Endothelial cell of umbilical vein (primary cell): ENCODE measurements at regions not wholly inside any gene's neighbourhood (a gene's known extent, or its start where the extent isn't known, plus 50 kb on each side); places are given as distances from the start of the nearest gene placed in this dataset.

Experiments
- BruUV-seq: library from RNA; stranded (reverse); fragments of 400-500 nt; replicated peaks from 2 replicates; lab custom pipeline; 2021; lab: Mats Ljungman, UMichigan
- CTCF ChIA-PET: fragments of 300-600, 350-600 bp; sonication (Branson Sonifier 250); formaldehyde crosslinking; loops from one replicate; lab custom pipeline; 2021; ENCODE audit warnings: antibody characterized with exemption, inconsistent platforms; lab: Charles Lee
- POLR2A ChIA-PET: fragments of 300-600, 350-600 bp; sonication (Branson Sonifier 250); formaldehyde crosslinking; loops from one replicate; lab custom pipeline; 2021; ENCODE audit warnings: antibody characterized with exemption, inconsistent platforms; lab: Charles Lee
- DNase-seq: peaks from one replicate; pipeline ENCODE4 v3.0.0-alpha.2; 2011; ENCODE audit warnings: low read depth, low spot score
- FAIRE-seq: peaks from 2 replicates; lab custom pipeline; 2011; peaks lifted over from hg19 to GRCh38; lab: Jason Lieb, UNC
- H2AFZ ChIP-seq: 2 replicates; pipeline ENCODE4 v1.6.0; 2012; ENCODE audit warnings: low read depth, low read length, control low read depth, inconsistent platforms
- H3K27ac ChIP-seq: 2 replicates; pipeline ENCODE4 v1.5.1; 2011; ENCODE audit warnings: low read depth, mild to moderate bottlenecking, control low read depth, low read length, moderate library complexity; ENCODE audit not compliant: insufficient read depth
- H3K27me3 ChIP-seq, 2 experiments: 2 replicates each; pipeline versions ENCODE4 v1.6.0 to v1.6.1; 2011; ENCODE audit warnings: low read length in 2 of 2, mixed read lengths in 1 of 2; ENCODE audit not compliant: control insufficient read depth in 2 of 2, insufficient read depth in 2 of 2
- H3K36me3 ChIP-seq, 2 experiments: 2 replicates in 1 of 2; 3 replicates in 1 of 2; pipeline ENCODE4 v1.5.1; 2011; ENCODE audit warnings: low read length in 2 of 2, mild to moderate bottlenecking in 1 of 2, moderate library complexity in 1 of 2; ENCODE audit not compliant: control insufficient read depth in 2 of 2, insufficient read depth in 2 of 2; ENCODE audit errors: extremely low read depth in 1 of 2
- H3K4me1 ChIP-seq: 3 replicates; pipeline ENCODE4 v1.5.1; 2011; ENCODE audit warnings: mild to moderate bottlenecking, low read length; ENCODE audit not compliant: control insufficient read depth, insufficient read depth; ENCODE audit errors: extremely low read depth
- H3K4me2 ChIP-seq: 2 replicates; pipeline ENCODE4 v1.6.1; 2011; ENCODE audit warnings: low read length, control low read depth, mixed read lengths; ENCODE audit not compliant: insufficient read depth
- H3K4me3 ChIP-seq, 3 experiments: fragments of 200-600 bp in 1 of 3; sonication (generic), shearing (Covaris generic) in 1 of 3; replicated peaks in 1 of 3; 2 replicates each; pipeline ENCODE4 v1.5.1; 2011 to 2016; ENCODE audit warnings: control low read depth in 3 of 3, low read length in 3 of 3, mild to moderate bottlenecking in 2 of 3, inconsistent platforms in 1 of 3, low read depth in 1 of 3, moderate library complexity in 1 of 3; ENCODE audit not compliant: insufficient read depth in 1 of 3
- H3K79me2 ChIP-seq: 2 replicates; pipeline ENCODE4 v1.6.0; 2012; ENCODE audit warnings: low read length, inconsistent platforms; ENCODE audit not compliant: control insufficient read depth, insufficient read depth
- H3K9ac ChIP-seq: replicated peaks from 2 replicates; pipeline ENCODE3; 2011; ENCODE audit warnings: low read length, control low read depth; ENCODE audit not compliant: insufficient read depth; ENCODE audit errors: extremely low read depth
- H3K9me1 ChIP-seq: replicated peaks from 3 replicates; pipeline ENCODE4 v1.6.0; 2011; ENCODE audit warnings: mild to moderate bottlenecking, low read length; ENCODE audit not compliant: control insufficient read depth, insufficient read depth; ENCODE audit errors: extremely low read depth
- H3K9me3 ChIP-seq: replicated peaks from 2 replicates; pipeline ENCODE4 v1.5.1; 2012; ENCODE audit warnings: low read length, inconsistent platforms; ENCODE audit not compliant: control insufficient read depth, insufficient read depth
- H4K20me1 ChIP-seq: replicated peaks from 2 replicates; pipeline ENCODE3; 2011; ENCODE audit warnings: mild to moderate bottlenecking, low read length; ENCODE audit not compliant: control insufficient read depth, insufficient read depth; ENCODE audit errors: extremely low read depth
- CTCF ChIP-seq, 2 donors: IDR thresholded peaks; 1 replicate in 1 of 2; 2 replicates in 1 of 2; pipeline ENCODE4 v1.5.1; 2011; ENCODE audit warnings: low read length in 2 of 2, mild to moderate bottlenecking in 2 of 2, moderate library complexity in 2 of 2, control low read depth in 1 of 2, inconsistent platforms in 1 of 2, low read depth in 1 of 2; ENCODE audit not compliant: insufficient read depth in 1 of 2; ENCODE audit errors: extremely low read depth in 1 of 2
- EZH2 ChIP-seq: IDR thresholded peaks from 2 replicates; pipeline ENCODE4 v1.6.1; 2012; ENCODE audit warnings: borderline replicate concordance, low read depth, mild to moderate bottlenecking, moderate library complexity, low read length, inconsistent platforms; ENCODE audit not compliant: severe bottlenecking
- FOS ChIP-seq: IDR thresholded peaks from 2 replicates; pipeline ENCODE4 v1.6.1; 2011; ENCODE audit warnings: mild to moderate bottlenecking, low read length, moderate library complexity, borderline replicate concordance; ENCODE audit not compliant: insufficient read depth
- GATA2 ChIP-seq: IDR thresholded peaks from 2 replicates; pipeline ENCODE4 v1.7.0; 2011; ENCODE audit warnings: low read depth, mild to moderate bottlenecking, moderate library complexity, mixed read lengths, low read length; ENCODE audit not compliant: insufficient read length, insufficient read depth
- JUN ChIP-seq: IDR thresholded peaks from 2 replicates; pipeline ENCODE4 v1.6.1; 2011; ENCODE audit warnings: borderline replicate concordance, low read depth; ENCODE audit not compliant: insufficient read length, insufficient read depth
- MAX ChIP-seq: IDR thresholded peaks from 2 replicates; pipeline ENCODE4 v1.6.1; 2011; ENCODE audit not compliant: insufficient read depth, insufficient read length
- MYC ChIP-seq: IDR thresholded peaks from one replicate; pipeline ENCODE4 v1.6.1; 2011; ENCODE audit warnings: mild to moderate bottlenecking, low read depth, low read length
- POLR2A ChIP-seq: IDR thresholded peaks from 2 replicates; pipeline ENCODE4 v1.6.1; 2012; ENCODE audit warnings: low read depth, mild to moderate bottlenecking, control low read depth, low read length
- POLR2AphosphoS5 ChIP-seq: IDR thresholded peaks from 2 replicates; pipeline ENCODE4 v1.6.1; 2012; ENCODE audit warnings: low read depth, mild to moderate bottlenecking, control low read depth, low read length, moderate library complexity; ENCODE audit not compliant: insufficient read depth
- dilution Hi-C: fragments of 300-500 bp; cut with MboI; formaldehyde crosslinking; loops from one replicate; pipeline ENCODE4 v1.15.0; 2019; ENCODE audit warnings: low sequenced_read_pairs; ENCODE audit not compliant: extremely low pct_ligation_motif_present
- intact Hi-C: fragments of 100-400 bp; cut with micrococcal nuclease; formaldehyde crosslinking; loops from one replicate; pipeline ENCODE4 v1.10.0; 2022

DNA sequence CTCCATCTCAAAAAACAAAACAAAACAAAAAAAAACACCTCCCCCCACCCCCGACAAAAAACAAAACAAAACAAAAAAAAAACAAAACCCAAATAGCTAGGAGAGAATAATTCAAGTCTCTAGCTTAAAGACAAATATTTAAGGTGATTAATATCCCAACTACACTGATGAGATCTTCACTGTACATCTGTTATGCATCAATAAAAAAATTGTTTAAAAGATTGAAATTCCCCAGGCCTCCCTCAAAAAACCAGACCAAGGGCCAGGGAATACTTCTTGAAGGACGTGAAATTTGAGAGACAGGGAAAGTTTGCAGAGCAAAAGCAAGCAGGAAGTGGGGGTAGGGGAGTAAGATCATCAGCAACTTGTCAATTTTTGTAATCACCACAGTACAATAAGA is 232.6 kb downstream of the REEP3 start:
- Histone ChIP-seq H3K9me1 (no peaks in the 10 kb centered on the region), H3K27ac (no peak overlapping the region), H3K4me2 (no peak overlapping the region), H3K36me3 (no peaks in the 10 kb centered on the region), H3K4me1 (no peaks in the 10 kb centered on the region), H3K9me3 (no peaks in the 10 kb centered on the region), H3K27me3 (no peaks in the 10 kb centered on the region), H3K79me2 (no peaks in the 10 kb centered on the region), H3K9ac (no peak overlapping the region), H4K20me1 (no peaks in the 10 kb centered on the region), H3K4me3 (no peak overlapping the region), H2AFZ (no peak overlapping the region)
- dilution Hi-C loops, result no loop called here
- DNase-seq (no peak), FAIRE-seq (no peak)
- no peak for TF ChIP-seq MYC
- TF ChIP-seq GATA2, result no peak
- TF ChIP-seq FOS, result no peak
- no peak for TF ChIP-seq POLR2A
- intact Hi-C loops, result no loop called here
- ChIA-PET POLR2A (no interaction called here), CTCF (interaction anchor here (0.7 to 1.2 kb wide), 2 partner anchors 14 to 587 kb away, joined by 3 read pairs; no protein-coding TSS in a partner anchor)
- BruUV-seq, result no TSS peak

- FAIRE-seq, result no peak
- Histone ChIP-seq H4K20me1 (no peaks in the 10 kb centered on the region), H3K9me3 (no peaks in the 10 kb centered on the region), H3K4me2 (no peak overlapping the region), H2AFZ (no peak overlapping the region), H3K27ac (no peak overlapping the region), H3K9me1 (no peaks in the 10 kb centered on the region), H3K79me2 (no peaks in the 10 kb centered on the region), H3K36me3 (no peaks in the 10 kb centered on the region), H3K9ac (no peak overlapping the region), H3K4me3 (no peak overlapping the region), H3K4me1 (no peaks in the 10 kb centered on the region), H3K27me3 (peaks cover 0 to 6% of the 10 kb centered on the region in 2 experiments)
- dilution Hi-C loops, result no loop called here
- POLR2A ChIA-PET, result no interaction called here
- CTCF ChIA-PET, result interaction anchor here (1.0 to 2.2 kb wide), 3 partner anchors 12 to 35 kb away, joined by 3 to 7 read pairs (median 6); no protein-coding TSS in a partner anchor
- intact Hi-C loops, result no loop called here
- TF ChIP-seq JUN, result no peak
- no peak for TF ChIP-seq CTCF (IDR thresholded peaks at IDR 0.05; ENCODE audit: extremely low read depth in 1 of 2, insufficient read depth in 1 of 2, low read depth in 1 of 2, low read length in 2 of 2)
- no peak for TF ChIP-seq EZH2
- no peak for TF ChIP-seq MAX
- TF ChIP-seq GATA2, result no peak
- TF ChIP-seq POLR2AphosphoS5, result no peak
- TF ChIP-seq MYC, result no peak
- DNase-seq, result no peak
- BruUV-seq, result no TSS peak
Observed at GRCh38 chr10:63755441-63755840, 234.2 kb downstream of the REEP3 start.
